Activated T-cell treated with anti-CD3 and anti-CD28 coated beads, Interleukin-2, amount 50 U/mL, for 48 hours (primary cell): ENCODE measurements at regions not wholly inside any gene's neighbourhood (a gene's known extent, or its start where the extent isn't known, plus 50 kb on each side); places are given as distances from the start of the nearest gene placed in this dataset.

Source experiments
- DNase-seq, 2 experiments: peaks; one replicate each; pipeline ENCODE4 v3.0.0-alpha.2; 2020

- no peak for DNase-seq
Measured at GRCh38 chr5:21165344-21165743, 1177.3 kb upstream of the CDH18 start.

- DNase-seq = no peak
Measured at GRCh38 chr5:21164425-21164824, 1176.4 kb upstream of the CDH18 start.

DNA sequence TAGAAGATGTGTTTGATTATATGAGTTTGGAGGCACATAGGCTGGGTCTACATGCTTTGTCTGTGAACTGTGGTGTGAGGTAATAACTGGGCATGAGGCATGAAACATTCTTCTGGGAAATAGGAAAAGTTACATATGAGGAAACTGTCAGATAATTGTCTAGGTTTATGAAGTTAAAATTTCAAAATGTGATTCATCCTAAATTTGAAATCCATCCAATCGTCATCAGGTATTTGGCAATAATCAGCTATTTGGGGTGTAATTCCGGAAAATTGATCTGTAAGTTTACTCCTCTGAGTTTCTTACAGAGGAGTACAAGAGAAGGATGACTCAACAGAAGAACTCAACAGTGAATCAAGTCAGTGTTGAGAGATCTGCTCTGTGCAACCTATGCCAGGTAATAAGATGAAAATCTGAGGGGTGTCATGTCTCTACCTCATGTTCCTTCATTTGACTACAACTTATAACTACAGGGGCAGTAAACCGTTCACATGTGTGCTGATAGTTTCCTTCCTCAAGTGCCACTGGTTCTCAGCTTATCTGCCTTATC is 1171.6 kb upstream of the CDH18 start:
- DNase-seq = no peak

DNA sequence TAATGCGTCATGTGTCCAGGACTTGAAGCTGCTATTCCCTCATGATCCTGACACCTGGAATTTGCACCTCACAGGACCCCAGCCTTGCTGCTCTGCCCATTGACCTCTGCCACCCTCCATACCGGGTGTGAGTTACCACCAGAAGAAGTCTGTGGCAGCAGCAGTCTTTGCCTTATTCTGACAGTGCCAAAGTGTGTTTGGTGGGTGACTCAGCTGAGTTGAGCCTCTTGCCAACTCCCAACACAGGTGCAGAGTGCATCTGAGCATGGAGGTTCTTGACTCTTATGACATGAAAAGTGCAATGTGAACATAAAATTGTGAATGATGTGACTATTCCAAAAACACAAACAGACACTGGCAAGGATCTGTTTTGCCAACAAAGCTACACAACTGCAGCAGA is 1166.5 kb upstream of the CDH18 start:
- no peak for DNase-seq

DNA sequence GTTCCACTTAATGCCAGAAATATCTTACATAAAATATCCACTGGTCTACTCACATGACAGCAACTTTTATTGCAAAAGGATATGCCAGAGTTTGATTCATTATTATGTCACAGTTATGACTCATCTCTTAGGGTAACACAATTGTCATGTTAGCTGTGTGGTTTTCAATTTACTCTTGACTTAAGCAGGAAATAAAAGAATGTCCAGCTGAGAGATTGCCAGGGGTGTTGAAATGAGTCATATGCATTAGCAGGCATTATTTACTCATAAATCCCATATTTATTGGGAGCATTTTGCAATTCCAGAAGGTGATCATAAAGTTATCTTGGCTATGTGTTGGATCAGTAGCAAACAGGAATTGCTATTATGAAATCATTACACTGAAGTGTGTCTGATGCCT is 1164.6 kb upstream of the CDH18 start:
- no peak for DNase-seq

DNA sequence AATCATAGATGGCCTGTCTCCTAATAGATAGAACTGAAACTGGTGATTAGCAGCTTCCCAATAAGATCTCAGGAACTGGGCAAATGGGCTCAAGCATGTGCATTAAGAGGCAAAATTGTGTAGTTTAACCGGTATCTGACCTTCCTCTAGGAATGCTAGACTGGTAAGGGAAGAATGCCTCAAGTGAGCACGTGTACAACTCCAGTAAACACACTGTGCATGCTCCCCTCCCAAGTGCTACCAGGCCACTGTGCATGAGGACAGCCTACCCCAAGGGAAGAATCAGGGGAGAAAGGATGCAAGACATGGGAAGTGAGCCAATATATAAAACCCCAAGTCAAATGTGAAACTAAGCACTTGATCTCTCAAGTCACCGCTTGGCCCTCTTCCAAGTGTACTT is 1157.4 kb upstream of the CDH18 start:
- no peak for DNase-seq

- no peak for DNase-seq
Measured at GRCh38 chr5:21143686-21144085, 1155.7 kb upstream of the CDH18 start.

- peak in 1 of 2 experiments; percentile 16 for DNase-seq
Measured at GRCh38 chr5:21142791-21143190, 1154.8 kb upstream of the CDH18 start.

DNA sequence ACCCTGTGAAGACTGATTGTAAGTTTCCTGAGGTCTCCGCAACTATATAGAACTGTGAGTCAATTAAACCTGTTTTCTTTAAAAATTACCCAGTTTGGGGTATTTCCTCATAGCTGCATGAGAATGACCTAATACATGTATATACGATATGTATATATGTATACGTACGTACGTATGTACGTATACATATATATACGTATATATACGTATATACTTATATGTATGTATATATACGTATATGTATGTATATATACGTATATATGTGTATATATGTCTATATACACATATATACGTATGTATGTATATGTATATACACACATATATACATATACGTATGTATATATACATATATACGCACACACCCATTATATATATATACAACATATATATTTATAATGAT is 1153.0 kb upstream of the CDH18 start:
- DNase-seq = no peak

DNA sequence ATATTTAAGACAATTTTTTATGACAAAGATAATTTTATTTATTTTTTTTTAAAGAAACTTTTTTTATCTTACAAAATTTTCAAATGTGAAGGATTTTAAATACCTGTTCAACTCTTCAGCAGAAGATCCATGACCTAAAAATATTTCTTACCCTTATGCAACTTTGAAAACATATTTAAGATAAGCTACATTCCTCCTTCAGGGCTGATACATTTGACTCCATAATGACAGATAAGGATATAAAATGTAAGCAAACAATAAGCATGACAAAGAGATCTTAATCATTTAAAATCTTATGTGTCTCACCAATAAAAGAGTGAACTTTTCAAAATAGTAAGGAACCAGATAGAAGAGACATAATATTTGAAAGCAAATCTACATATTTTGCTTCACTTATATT is 1138.2 kb upstream of the CDH18 start:
- no peak for DNase-seq

DNA sequence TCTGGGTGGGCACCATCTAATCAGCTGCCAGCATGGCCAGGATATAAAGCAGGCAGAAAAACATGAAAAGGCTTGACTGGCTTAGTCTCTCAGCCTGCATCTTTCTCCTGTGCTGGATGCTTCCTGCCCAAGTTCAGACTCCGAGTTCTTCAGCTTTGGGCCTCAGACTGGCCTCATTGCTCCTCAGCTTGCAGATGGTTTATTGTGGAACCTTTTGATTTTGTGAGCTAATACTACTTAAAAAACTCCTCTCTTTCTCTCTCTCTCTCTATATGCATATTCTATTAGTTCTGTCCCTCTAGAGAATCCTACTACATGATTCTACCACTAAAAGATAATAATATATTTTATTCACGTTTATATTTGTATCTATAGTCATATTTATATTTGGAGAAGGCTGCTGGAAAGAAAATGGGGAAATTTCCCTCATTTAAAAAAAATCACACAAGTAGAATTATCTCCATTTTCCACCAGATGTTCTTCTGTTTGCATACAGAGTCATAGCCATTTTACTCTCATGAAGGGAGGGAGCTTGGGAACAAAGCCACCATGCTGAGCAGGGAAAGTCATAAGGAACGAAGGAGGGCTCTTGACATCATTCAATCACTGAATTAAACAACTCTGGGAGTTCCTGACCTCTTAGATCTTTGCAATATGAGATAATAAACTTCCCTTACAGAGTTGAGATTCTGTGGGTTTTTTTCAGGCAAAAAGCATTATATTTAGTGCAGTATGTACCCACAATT is 1137.4 kb upstream of the CDH18 start:
- DNase-seq = no peak

GRCh38 chr5:21121213-21121612 is 1133.2 kb upstream of the CDH18 start:
- DNase-seq = no peak

DNA sequence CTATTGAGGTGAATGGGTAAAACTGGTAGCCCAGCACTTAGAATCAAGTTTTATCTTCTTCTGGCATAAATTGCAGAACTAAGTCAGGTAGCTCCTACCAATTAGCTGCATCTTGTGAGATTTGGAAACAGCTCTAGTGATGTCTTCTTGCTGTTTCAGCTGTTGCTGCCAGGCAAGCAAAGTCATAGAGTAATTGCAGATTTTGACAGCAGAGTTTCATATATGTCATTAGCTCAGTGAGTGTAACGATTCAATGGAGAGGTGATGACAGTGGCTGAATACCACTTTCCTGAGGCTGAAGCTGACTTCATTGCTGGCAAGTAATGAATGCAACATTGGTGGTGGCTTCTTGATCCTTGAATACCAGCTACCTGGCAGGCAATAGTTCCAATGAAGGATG is 1109.7 kb upstream of the CDH18 start:
- DNase-seq = no peak

DNA sequence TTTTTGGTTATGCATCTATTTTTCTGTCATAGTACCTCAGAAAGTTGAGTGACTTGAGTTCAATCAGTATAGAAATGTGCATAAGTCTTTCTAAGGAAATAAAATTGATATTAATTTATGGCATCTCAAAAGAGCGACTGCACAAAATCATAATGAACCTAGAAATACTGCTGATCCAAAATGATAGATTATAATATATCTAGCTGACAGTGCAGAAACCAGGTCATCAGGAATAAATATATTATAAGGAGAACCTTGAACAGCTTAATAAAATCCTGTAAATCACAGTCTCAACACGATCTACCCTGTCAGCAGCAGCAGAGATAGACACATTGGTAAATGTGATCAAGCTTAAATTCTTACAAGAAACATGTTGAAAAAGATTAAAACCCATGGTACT is 1106.6 kb upstream of the CDH18 start:
- DNase-seq = no peak

GRCh38 chr5:21087766-21088165 is 1099.8 kb upstream of the CDH18 start:
- no peak for DNase-seq

DNA sequence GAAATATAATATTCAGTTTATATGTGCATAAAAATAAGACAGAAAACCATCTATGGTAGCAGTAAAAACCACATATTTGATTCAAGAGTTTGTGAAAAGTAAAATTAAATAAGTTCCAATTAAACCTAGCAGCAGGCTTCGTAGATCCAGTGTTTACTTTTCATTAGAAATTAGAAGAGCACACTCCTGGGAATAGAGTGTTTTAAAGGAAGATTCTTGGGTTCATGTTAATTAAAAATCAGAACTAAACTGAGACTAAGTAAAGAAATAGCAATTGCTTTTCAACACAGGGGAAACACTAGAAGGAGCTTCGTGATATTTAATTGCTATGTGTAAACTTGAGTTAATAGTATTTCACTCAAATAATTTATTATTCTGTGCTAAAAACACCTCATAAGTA is 1097.8 kb upstream of the CDH18 start:
- no peak for DNase-seq

- DNase-seq = no peak
Measured at GRCh38 chr5:21071986-21072385, 1084.0 kb upstream of the CDH18 start.

DNA sequence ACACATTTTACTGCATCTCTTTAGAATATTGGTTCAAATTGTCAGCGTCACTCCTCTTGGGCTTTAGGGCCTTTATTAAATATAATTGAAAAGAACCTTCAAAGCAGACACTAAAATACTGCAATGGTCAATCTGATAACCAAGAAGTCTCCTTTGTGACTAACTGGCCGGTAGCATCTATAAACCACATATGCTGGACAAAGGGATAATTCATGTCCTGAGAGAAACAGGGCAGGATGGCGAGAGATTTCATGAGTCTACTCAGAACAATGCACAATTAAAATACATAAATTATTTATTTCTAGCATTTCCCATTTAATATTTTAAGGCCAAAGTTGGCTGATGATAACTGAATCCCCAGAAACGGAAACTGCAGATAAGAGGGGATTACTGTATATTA is 1083.4 kb upstream of the CDH18 start:
- no peak for DNase-seq

GRCh38 chr5:21070858-21071257 is 1082.9 kb upstream of the CDH18 start:
- no peak for DNase-seq

DNA sequence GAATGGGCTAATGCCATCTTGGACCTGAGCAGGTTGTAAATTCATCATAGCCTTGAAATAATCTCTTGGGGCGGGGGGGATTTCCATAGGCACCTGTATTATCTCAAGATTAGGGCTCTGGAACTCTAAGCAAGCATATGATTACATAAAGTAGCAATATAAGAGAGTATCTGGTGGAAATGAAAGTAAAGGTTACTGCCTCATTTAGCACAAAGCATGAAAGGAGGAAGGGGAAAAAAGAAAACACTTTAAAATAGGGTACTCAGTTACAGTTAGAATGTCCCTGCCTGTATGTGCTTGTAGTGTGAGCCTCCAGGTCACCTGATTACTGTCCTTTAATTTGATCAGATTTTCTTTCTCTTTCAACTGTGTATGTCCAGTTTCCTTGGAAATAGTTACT is 1079.7 kb upstream of the CDH18 start:
- no peak for DNase-seq

- DNase-seq = no peak
Measured at GRCh38 chr5:21063146-21063545, 1075.1 kb upstream of the CDH18 start.

DNA sequence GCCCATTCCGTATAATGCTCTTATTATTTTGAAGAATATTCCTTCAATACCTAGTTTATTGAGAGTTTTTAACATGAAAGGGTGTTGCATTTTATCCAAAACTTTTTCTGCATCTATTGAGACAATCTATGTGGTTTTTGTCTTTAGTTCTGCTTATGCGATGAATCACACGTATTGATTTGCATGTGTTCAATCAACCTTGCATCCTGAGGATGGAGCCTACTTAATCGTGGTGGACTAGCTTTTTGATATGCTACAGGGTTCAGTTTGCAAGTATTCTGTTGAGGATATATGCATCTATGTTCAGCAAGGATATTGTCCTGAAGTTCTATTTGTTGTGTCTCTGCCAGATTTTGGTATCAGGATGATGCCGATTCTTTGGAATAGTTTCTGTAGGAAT is 1070.3 kb upstream of the CDH18 start:
- DNase-seq = no peak

DNA sequence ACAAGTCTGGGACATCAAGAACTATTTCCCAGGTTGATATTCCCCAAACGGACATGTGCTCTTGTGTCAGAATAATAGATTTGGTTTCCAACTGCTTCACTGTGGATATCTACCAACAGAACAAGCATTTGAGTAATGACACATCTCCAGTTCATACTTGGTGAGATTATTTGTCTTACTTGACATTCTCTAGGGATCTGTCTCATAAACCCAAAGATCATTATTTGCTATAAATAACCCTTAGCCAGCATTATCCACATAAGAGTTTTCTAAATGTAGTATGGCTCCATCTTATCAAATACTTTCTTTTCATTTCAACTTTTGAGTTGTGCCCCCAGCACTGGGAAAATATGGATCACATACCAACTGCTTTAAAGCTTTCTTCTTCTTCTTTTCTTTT is 1063.9 kb upstream of the CDH18 start:
- DNase-seq = no peak

DNA sequence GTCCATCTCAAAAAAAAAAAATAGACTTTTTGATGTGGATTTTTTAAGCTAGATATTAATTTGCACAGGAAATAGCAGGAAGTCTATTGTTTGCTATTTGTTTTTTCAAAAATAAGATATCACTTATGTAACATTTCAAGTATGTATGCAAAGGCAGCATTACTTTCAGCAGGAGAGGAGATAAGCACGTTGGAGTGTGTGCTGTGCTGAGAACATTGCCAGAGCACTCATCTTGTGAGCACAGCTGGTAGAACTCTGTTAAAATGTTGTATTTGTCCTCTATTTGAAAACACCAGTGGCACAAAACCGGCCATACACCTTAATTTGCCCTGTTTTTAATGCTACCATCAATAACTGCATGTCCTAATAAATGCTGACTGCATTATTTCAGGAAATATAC is 1061.9 kb upstream of the CDH18 start:
- no peak for DNase-seq

DNA sequence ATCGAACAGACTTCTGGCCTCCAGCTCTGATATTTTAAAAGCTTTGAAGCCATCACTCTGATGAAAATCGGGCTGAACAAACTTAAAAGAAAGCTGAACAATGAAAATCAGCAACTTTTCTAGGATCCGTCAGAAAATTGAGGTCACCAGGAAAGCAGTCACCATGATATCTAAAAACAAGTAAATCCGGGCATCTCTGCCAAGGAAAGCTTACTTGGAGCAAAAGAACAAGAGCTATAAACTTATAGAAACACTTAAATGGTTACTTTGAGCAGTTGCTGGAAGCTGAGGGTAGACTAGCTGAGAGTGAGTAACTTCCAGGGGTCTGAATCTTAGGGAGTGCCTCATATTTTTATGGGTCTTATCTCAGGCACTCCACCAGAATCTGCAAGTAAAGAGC is 1043.0 kb upstream of the CDH18 start:
- no peak for DNase-seq
